HK-2 (cell line): ENCODE measurements at regions not wholly inside any gene's neighbourhood (a gene's known extent, or its start where the extent isn't known, plus 50 kb on each side); places are given as distances from the start of the nearest gene placed in this dataset.

Experiments
- DNase-seq: peaks from one replicate; pipeline ENCODE4 v3.0.0-alpha.2; 2018; ENCODE audit not compliant: unreplicated experiment

- no peak for DNase-seq
Observed at GRCh38 chr15:31510057-31510456, 183.4 kb downstream of the KLF13 start.

GRCh38 chr15:31511707-31512310 lies 185.2 kb downstream of the KLF13 start:
- DNase-seq: no peak

GRCh38 chr15:31513178-31513577 lies 186.5 kb downstream of the KLF13 start:
- DNase-seq: no peak

GRCh38 chr15:31516440-31516839 lies 189.8 kb downstream of the KLF13 start:
- no peak for DNase-seq

GRCh38 chr15:31516874-31517273 lies 190.2 kb downstream of the KLF13 start:
- DNase-seq: no peak

GRCh38 chr15:31517711-31518110 lies 191.1 kb downstream of the KLF13 start:
- DNase-seq: no peak

GRCh38 chr15:31522028-31522427 lies 195.4 kb downstream of the KLF13 start:
- DNase-seq: no peak

GRCh38 chr15:31523027-31523654 lies 196.5 kb downstream of the KLF13 start:
- no peak for DNase-seq

- no peak for DNase-seq
Observed at GRCh38 chr15:31523655-31524049, 197.0 kb downstream of the KLF13 start.

GRCh38 chr15:31525185-31525695 lies 198.6 kb downstream of the KLF13 start:
- DNase-seq: no peak

- no peak for DNase-seq
Observed at GRCh38 chr15:31525988-31526665, 199.5 kb downstream of the KLF13 start.

- no peak for DNase-seq
Observed at GRCh38 chr15:31526916-31527690, 200.5 kb downstream of the KLF13 start.

GRCh38 chr15:31528846-31529245 lies 202.2 kb downstream of the KLF13 start:
- no peak for DNase-seq

- DNase-seq: no peak
Observed at GRCh38 chr15:31537770-31538592, 211.3 kb downstream of the KLF13 start.

- DNase-seq: no peak
Observed at GRCh38 chr15:31540633-31541032, 214.0 kb downstream of the KLF13 start.

GRCh38 chr15:31544361-31544760 lies 217.7 kb downstream of the KLF13 start:
- no peak for DNase-seq

GRCh38 chr15:31545257-31545656 lies 218.6 kb downstream of the KLF13 start:
- DNase-seq: no peak

GRCh38 chr15:31550211-31550977 lies 223.8 kb downstream of the KLF13 start:
- DNase-seq: no peak

GRCh38 chr15:31551323-31551722 lies 224.7 kb downstream of the KLF13 start:
- DNase-seq: no peak

GRCh38 chr15:31552482-31553099 lies 226.0 kb downstream of the KLF13 start:
- DNase-seq: no peak
